Epithelial cell of esophagus (primary cell): ENCODE measurements at regions not wholly inside any gene's neighbourhood (a gene's known extent, or its start where the extent isn't known, plus 50 kb on each side); places are given as distances from the start of the nearest gene placed in this dataset.
A peak's percentile ranks its signal among the peaks of the same experiment; 100 is the strongest.

Experiments used
- DNase-seq: peaks from one replicate; pipeline ENCODE4 v3.0.0; 2010; ENCODE audit warnings: low read depth
- H3K4me3 ChIP-seq: 2 replicates; pipeline ENCODE4 v1.5.1; 2011; ENCODE audit warnings: mild to moderate bottlenecking, low read length, control low read depth
- TF ChIP-seq, protein P1 (sequence below): IDR thresholded peaks from 2 replicates; pipeline ENCODE4 v1.5.1; 2011; ENCODE audit warnings: low read depth, mild to moderate bottlenecking, low read length, control low read depth, inconsistent platforms; ENCODE audit not compliant: insufficient read depth; ENCODE audit errors: missing control alignments

DNA sequence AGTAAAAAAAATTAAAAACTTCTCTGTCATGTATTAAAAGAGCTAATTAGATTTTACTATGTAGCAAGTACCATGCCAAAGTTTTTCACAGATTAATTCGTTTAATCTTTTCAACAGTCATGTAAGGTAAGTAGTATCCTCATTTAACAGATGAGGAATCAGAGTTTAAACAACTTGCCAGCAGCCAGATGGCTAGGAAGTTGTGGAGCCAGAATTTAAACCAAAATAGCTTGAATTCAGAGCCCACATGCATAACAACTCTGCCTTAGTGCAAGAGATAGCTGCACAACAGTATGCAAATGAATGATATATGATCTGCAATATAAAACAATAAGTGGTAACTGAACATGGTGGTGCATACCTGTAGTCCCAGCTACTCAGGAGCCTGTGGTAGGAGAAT, 75.3 kb downstream of the NAP1L3 start:
- TF ChIP-seq, protein P1, sequence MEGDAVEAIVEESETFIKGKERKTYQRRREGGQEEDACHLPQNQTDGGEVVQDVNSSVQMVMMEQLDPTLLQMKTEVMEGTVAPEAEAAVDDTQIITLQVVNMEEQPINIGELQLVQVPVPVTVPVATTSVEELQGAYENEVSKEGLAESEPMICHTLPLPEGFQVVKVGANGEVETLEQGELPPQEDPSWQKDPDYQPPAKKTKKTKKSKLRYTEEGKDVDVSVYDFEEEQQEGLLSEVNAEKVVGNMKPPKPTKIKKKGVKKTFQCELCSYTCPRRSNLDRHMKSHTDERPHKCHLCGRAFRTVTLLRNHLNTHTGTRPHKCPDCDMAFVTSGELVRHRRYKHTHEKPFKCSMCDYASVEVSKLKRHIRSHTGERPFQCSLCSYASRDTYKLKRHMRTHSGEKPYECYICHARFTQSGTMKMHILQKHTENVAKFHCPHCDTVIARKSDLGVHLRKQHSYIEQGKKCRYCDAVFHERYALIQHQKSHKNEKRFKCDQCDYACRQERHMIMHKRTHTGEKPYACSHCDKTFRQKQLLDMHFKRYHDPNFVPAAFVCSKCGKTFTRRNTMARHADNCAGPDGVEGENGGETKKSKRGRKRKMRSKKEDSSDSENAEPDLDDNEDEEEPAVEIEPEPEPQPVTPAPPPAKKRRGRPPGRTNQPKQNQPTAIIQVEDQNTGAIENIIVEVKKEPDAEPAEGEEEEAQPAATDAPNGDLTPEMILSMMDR = no peak
- DNase-seq = no peak

DNA sequence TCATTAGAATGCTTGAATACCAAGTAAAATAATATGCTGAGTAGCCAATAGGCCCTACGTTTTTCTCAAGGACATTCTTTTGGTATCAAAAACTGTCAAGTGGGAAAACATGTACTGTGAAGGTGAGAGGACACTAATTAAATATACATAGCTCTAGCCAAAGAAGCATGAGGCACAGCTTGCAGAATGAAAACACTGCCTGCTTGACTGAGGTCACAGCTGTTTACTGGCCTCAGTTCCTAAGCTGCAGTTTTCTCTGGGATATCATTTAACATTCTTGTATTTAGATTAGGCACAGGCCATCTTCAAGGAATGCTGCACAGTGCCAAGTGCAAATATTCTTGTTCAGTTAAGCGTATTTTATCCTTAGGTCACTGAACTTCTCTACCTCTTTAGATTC, 78.6 kb downstream of the NAP1L3 start:
- no peak for DNase-seq
- no peak overlapping the region for H3K4me3 ChIP-seq
- TF ChIP-seq, protein P1 = no peak

More for the DNA sequence above, 75.3 kb downstream of the NAP1L3 start:
- no peak overlapping the region for H3K4me3 ChIP-seq

DNA sequence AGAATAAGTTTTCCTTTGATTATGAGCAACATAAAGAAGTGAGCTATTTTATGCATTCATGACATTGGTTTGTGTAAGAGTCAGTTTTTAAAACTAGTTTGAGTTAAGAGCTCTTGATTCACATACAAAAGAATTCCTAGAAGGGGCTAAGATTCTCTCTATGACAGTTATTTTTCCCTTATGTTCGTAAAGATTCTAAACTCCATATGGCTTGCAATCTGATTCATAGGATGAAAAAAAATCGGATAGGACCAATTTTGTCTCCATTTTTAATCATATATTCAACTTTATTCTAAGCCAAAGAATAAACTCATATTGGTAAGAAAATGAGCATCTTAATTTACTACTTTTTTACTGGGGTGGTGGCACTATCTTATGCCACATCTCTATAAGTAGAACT, 79.4 kb downstream of the NAP1L3 start:
- TF ChIP-seq, protein P1 = no peak
- no peak overlapping the region for H3K4me3 ChIP-seq
- no peak for DNase-seq

DNA sequence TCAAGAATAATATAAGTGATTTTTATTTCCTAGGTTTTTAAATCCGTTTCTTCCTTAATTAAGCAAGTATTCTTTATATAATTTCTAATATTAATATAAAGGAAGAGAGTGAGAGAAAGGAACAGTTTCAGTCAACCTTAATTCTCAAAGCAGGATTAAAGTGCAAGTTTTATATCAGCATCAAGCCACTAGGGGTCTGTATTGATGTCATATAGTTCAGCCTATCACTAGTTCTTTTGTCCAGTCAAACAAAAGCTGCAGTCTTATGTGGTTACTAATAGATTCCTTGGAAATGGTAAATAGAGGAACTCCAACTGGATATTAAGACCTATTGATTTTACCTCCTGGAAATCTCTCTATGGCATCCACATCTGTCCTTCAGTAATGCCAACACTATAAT, 82.0 kb downstream of the NAP1L3 start:
- DNase-seq = no peak
- TF ChIP-seq, protein P1 = no peak
- no peak overlapping the region for H3K4me3 ChIP-seq

DNA sequence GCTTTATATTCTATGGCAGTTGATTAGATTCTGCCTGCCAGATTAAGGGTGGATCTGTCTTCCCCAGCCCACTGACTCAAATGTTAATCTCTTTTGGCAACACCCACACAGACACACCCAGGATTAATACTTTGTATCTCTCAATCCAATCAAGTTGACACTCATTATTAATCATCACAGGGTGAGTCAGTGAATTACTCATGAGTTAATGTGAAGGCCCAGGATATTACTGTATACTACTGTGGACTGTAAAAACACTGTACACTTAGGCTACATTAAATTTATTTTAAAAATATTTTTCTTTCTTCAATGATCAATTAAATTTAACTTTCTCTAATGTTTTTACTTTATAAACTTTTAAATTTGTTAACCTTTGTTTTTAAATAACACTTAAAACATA, 87.7 kb downstream of the NAP1L3 start:
- DNase-seq = peak; percentile 40
- TF ChIP-seq, protein P1 = no peak
- H3K4me3 ChIP-seq = no peak overlapping the region

DNA sequence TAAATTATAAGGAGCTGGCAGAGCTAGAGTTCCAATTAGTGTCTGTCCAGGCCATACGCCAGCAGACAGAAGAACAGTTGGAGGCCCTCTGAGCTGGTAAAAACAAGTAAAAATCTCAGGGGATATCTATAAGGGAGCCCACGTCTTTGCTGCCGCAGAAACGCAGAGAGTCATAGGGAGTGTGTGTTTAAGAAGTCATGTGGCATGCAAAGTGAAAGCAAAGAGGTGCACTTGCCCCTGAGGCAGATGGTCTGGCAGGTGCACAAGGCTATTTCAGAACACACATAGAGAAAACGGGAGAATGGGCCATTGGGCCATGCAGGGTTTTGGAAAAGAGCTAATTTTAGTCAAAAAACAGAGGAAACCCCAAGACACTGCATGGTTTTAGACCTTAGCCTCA, 92.7 kb downstream of the NAP1L3 start:
- H3K4me3 ChIP-seq = no peak overlapping the region
- DNase-seq = no peak
- TF ChIP-seq, protein P1 = no peak

DNA sequence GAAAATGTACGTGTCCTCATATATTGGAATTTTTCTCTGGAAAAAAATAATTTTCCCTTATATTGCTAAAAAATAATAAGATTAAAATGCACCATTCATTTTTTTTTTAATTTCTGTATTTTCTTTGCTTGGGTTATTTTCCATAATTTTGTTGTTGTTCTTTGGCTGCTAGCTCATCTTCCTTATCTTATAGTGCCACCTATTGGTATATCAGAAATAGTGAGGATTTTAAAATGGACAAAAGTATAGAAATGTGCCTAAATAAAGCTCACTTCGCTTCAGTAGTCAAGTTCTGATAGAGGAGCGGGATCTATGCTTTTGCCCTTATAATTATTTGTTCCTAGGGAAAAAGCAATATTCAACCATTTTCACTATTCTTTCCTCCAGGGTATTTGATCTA, 134.8 kb downstream of the NAP1L3 start:
- peak; percentile 0 for DNase-seq
- TF ChIP-seq, protein P1 = peak; percentile 2
- H3K4me3 ChIP-seq = no peak overlapping the region
